HG03521 (cell line): ENCODE measurements at regions not wholly inside any gene's neighbourhood (a gene's known extent, or its start where the extent isn't known, plus 50 kb on each side); places are given as distances from the start of the nearest gene placed in this dataset.

ENCODE experiments used
- ATAC-seq: cut with Tn5 transposase; IDR thresholded peaks from one replicate; pipeline ENCODE4 v1.9.1; 2021; ENCODE audit warnings: mild to moderate bottlenecking, moderate library complexity; ENCODE audit not compliant: unreplicated experiment

DNA sequence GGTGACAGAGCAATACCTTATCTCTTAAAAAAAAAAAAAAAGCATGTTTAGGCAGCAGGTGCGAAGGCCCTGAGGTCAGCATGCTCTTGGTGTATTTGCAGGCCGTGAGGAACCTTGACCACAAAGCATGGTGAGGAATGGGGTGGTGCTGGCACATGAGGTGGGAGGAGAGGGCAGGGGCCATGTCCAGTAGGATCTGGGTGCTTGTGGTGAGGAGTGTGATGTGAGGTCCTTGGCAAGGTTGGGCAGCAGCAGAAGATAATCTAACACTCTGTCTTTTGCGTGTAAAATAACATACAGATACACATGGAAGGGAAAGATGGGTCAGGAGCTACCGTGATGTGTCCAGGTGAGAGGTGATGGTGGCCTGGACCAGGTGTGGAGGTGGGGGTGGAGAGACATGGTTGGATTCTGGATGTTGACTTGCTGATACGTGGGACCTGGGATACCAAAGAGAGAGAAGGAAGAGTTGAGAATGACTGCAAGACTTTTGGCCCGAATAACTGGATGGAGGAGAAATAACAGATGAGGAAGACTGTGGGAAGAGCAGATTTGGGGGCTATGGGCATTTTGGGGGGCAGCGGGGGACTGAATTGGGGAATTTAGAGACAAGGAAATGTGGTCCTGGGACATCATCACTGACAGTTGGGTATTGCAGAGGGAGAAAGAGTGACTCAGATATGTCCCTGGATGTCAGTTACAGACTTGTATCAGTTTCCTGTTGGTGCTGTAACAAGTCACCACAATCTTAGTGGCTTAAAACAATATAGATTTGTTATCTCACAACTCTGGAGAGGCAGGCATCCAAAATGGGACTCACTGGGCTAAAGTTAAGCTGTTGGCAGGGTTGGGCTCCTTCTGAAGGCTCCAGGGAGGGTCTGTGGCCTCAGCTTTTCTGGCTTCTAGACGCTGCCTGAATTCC lies 274.9 kb downstream of the HAPSTR1 start:
- no peak for ATAC-seq

DNA sequence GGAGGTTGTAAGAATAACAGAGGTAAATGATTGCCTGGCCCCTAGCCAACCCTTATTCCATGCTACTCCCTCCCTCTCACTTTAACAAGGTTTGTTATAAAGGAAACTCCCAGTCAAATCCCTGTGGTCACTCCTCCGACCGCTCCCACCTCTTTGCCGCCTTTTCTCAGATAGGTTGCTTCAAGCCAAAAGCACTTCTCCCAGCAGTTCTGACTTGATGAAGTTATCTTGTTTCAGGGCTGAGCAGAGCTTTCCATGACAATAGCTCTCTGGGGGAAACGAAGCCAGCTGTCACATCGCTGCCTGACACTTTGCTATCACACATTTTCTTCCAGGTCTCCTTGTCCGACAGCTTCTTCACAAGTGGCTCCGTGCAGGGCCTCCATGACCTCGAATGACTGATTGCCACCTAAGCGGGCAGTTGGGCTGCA lies 278.6 kb downstream of the HAPSTR1 start:
- ATAC-seq = no peak

DNA sequence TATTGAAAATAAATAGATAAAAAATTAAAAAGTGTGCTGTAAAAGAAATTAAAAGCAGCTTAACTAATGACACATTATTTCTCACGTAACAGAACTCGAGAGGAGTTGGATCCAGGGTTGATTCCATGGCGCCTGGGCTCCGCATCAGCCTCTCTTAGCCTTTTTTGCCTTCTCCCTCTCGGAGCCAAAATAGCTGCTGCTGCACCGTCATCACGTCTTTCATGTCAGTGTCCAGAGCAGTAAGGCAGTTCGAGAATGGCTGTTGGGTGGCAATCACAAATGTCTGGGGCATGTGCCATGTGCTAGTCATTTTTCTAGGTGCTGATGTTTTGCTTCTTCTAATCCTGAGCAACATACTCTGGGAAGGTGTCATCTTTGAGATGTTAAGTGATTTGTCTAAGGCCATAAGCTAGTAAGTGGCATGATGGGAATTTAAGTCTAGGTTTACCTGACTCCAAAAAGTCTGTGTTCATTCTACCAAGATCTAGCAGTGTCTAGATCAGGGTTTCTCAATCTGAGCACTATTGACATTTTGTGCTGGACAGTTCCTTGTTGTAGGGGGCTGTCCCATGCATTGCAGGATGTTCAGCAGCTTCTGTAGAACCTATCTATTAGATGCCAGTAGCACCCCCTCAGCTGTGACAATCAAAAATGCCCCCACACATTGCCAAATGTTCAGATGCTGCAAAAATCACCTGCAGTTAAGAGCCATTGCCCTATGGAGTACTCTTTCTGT lies 280.4 kb downstream of the HAPSTR1 start:
- ATAC-seq = no peak

DNA sequence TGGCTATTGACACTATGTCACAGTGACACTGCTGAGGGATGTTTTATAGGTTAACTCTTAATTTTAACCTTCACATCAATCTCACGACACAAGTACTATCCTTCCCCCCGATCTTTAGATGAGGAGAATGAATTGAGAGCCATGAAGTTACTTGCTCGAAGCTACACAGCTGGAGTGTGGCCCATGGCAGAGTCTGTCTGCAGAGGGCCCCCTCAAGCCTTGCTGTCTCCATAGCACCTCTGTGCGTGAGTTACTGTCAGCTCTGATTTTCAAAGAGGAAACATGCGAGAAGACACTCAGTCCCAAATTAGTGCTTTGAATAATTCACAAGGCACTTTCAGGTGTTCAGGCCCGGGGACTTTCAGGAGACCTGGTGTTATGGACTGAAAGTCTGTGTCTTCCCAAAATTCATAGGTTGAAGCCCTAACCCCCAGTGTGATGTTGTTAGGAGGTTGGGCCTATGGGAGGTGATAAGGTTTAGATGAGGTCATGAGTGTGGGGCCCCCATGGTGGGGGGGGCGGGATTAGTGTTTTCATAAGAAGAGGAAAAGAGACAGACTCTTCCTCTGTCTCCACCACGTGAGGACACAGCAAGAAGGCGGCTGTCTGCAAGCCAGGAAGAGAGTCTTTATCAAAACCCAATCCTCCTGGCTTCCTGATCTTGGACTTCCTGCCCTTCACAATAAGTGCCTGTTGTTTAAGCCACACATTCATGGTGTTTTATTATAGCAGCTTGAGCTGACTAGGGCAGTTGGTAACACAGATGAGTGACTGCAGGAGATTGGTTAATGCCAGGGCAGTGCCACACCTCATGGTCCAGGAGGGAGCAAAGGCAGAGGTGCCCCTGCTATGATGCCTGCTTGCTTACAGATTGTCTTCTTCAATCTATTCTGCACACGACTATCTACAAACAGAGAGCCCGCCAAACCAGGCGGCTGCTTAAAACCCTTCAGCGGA lies 281.8 kb downstream of the HAPSTR1 start:
- ATAC-seq = no peak

DNA sequence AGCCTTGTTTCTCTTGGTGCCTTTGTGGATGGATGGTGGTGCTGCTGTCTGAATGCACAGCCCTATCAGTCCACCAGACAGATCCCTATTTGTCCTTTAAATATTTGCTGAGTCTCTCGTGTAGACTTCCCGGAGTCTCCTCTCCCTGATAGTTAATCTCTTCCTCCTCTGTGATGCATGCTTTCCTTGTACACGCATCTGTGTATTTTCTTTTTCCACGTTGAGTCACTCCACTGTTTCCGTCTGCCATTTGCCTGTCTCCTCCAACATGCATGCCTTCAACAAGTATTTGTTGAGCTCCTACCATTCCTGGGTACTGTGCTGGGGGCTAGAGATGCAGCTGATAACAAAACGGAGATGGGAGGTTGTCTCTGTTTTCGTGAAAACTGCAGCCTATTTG lies 282.6 kb downstream of the HAPSTR1 start:
- ATAC-seq = no peak

DNA sequence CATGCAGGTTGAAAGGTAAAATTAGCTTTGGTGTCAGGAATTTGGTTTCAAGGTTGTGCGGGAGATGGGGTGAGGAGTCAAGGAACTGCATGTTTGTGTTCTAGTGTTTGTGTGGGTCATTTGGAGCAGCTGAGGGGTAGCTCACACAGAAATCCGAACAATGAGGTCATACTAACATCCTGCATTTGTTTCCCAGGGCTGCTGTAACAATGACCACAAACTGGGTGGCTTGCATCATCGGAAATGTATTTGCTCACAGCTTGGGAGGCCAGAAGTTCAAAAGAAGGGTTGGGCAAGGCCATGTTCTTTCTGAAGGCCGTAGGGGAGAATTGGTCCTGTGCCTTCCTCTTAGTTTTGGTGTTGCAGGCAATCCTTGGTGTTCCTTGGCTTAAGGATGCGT lies 287.4 kb downstream of the HAPSTR1 start:
- no peak for ATAC-seq

DNA sequence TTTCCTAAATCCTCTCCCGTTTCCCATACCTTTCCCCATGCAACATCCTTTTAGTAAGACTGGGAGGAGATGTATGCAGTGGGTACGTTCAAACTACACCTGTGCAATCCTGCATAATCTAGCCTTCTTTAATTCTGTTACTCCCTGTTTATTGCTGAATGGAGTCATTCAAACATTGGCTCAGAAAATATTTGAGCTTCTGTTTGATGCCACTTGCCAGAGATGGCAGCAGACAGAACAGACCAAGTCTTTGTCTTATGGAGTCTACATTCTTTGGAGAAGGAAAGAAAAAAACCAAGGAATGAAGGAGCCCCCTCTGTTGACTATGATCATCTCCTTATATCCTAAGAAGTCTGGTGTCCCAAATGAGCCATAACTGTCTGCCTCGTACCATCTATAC lies 288.8 kb downstream of the HAPSTR1 start:
- no peak for ATAC-seq

DNA sequence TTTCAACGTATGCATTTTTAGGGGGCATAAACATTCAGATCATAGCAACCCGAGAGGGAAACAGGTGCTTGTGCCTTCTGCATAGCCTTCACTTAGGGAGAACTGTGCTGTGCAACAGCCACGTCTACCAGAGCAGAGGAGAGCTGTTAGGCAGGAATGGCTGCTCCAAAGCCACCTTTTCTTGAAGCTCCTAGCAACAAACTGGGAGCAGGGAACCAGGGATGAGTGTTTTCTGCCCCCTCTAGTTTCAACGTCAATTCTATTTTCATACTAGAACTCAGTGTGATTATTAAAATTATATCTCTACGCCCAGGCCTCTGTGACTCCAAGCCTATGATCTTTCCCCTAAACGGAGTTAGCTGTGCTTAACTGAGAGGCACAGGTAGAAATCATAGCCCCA lies 290.0 kb downstream of the HAPSTR1 start:
- no peak for ATAC-seq

DNA sequence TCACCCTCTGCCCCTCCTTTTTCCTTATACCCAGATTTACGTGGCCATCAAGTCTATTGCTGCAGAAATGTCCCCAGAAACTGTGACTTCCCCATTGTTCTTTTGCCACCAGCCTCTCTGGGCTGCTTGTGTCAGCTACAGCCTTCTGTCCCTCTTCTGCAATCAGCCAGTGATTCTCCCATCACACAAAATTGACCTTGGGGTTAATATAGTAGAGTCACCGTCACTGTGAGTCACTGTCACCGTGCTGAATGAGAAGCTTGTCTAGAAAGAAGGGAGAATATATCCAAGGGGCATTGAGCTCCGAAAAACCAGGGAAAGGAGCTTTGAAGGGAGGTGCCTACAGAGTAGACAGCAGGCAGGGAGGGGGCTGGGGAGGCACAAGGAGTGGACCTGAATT lies 290.5 kb downstream of the HAPSTR1 start:
- ATAC-seq = no peak

DNA sequence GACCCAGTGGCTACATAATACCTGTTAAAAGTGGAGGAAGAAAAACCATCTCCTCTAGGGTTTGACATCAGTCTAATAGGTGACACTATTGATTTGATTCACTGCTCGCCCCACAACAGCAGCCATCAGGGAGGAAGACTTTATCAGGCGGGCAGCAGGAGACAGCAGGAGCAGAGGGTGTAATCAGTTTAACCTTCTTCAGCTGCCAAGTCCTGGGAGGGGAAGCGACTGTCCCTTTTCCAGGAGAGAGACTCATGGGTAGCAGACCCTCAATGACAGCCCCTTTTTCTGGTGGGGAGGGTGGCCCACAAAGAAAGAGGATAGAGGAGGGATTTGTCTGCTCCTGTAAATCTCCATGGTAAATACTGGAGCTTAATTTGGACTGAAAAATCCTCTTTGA lies 291.8 kb downstream of the HAPSTR1 start:
- no peak for ATAC-seq

DNA sequence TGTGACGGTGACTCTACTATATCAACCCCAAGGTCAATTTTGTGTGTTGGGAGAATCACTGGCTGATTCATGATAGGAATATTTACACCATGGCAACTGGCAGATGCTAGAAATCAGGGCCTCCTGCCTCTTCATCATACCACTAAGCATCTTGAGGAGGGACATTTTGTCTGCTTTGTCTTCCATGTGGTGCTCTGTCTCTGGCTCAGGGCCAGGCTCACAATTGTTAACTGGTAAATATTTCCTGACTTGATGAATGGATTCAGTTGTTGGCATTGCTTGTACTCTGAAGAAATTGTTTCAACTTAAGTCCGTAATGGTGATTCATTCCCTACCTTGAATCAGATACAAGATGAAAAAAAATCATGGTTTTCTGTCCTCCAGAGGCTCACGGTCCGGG lies 292.7 kb downstream of the HAPSTR1 start:
- no peak for ATAC-seq

DNA sequence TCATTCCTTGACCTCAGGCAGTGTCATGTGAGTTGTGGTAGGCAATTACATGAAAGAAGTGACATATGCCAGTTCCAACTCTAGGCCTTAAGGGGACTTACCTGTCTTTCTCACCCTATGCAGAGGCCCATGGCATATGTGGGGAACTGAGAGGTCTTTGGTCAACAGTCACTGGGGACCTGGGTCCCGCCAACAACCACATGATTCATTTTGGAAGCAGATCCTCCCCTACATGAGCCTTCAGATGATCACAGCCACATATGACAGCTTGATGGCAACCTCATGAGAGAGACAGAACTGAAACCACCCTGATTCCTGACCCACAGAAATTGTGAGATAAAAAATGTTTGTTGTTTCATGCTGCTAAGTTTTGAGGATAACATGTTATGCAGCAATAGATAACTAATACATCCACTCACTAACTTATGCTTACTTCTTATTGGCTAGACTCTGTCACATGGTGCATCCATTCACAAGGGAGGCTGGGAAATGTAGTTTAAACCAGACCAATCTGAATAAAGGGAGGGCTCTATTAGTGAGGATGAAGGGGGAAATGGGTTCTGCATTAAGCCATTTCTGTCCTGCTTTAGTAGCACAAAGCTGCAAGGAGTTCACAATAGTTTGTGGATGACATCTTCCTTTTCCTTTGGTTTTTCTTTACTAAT lies 298.2 kb downstream of the HAPSTR1 start:
- ATAC-seq = no peak

DNA sequence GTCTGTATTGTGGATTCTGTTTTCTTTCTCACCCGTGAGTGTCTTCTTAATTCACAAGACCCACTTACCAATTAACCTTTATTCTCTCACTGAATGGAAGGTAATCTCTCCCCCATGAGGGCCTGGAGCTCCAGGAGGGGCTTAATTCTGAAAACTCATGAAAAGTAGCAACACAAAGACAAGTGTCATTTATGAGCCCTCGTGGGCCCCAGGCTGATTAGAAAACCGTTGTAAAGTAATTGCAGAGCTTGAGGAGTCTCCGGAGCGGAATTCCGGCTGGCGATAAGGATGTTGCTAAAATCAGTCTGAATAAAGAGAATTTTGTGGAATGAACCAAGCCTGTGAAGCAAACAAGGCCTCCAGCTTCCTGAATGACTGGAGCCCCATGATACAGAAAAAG lies 301.5 kb downstream of the HAPSTR1 start:
- no peak for ATAC-seq

DNA sequence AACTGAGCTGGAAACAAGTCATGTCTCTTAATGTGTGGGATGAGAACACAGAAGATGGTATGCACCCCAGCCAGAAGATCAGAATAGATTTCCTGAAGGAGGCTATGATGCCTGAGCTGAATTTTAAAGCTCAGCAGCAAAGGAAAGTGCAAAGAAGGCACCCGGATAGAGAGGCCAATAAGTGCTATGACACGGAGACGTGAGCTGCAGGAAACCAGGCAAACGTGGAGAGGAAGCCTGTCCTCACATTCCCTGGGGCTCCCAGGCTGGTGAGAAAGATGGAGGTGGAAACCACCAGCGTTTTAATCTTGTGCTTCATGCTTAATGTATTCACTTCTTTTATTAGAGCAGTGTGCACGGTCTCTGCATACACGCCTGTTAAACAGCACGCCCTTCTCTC lies 302.1 kb downstream of the HAPSTR1 start:
- ATAC-seq = no peak

DNA sequence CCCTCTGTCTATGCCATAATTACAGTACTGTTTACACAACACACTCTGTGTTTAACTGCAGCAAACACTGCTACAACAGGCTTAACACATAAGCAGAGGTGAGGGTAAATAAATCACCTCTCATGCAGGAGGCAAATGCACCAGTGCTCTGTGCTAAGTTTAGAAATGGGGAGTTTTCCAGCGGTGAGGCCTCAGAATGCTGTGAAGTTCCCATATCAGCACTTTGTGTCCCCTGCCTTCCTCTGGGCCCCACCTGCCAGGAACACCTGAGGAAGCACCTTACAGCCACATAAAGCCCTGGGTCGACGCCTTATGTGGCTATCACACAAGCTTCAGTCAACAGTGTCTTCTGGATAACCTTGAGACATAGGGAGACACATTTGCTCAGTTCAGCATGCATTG lies 304.5 kb downstream of the HAPSTR1 start:
- no peak for ATAC-seq

DNA sequence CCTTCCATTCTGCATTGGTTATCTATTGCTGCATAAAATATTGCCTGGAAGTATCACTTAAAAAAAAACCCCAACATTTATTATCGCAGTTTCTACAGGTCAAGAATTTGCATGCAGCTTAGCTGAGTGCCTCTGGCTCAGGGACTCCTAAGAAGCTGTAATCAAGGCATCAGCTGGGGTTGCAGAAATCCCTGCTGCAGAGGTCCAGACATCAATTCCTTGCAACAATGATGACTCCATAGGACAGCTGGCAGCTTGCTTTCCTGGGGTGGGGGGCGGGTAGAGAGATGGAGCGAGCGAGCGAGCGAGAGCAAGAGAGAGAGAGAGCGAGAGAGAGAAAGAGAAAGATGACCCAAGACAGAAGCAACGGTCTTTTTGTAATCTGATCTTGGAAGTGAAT lies 308.1 kb downstream of the HAPSTR1 start:
- ATAC-seq = no peak

DNA sequence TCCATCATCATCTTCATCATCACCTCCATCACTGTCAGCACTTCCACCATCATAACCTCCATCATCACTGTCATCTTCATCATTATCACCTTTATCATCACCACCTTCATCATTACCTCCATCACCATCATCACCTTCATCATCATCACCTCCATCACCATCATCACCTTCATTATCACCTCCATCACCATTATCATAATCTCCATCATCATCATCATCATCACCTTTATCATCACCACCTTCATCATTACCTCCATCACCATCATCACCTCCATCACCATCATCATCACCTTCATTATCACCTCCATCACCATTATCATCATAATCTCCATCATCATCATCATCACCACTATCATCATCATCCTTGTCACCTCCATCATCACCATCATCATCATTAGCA lies 309.7 kb downstream of the HAPSTR1 start:
- ATAC-seq = no peak

DNA sequence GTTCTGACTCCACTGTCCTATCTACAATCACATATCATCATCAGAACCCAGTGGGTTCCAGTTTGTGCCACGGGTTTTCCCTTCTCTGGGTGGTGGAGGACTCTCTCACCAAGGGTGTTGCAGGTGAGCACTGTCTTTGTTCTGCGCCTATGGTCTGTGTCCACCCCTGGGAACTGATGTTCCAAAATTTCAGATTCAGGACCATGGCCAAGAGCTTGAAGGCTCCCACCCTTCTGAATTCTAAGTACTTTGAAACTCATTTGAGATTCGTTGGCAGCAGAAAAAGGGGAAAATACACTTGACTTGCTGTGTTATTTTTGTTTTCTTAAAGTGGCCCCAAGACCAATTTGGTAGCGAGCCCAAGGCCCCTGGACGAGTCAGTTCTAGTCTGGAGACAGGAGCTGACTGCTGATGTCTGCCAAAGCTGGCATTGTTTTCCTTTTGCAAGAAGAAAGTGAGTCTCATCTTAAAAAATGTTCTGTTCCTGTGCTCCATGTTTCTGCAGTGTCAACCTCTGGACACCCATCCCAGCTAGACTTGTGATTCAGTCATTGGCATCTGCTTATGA lies 310.9 kb downstream of the HAPSTR1 start:
- ATAC-seq = no peak

DNA sequence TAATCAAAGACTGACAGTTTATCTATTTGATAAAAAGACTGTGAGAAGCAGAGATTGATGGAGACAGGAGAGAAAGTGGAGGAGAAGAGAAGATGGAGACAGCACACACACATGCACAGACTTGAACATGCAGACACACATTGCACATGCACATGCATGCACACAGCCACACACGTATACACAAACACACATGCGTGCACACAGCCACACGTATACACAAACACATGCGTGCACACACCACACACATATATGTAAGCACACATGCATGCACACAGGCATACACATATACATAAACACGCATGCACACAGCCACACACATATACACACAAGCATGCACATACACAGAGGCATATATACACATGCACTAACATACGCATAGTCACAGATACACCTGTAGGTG lies 313.4 kb downstream of the HAPSTR1 start:
- no peak for ATAC-seq

DNA sequence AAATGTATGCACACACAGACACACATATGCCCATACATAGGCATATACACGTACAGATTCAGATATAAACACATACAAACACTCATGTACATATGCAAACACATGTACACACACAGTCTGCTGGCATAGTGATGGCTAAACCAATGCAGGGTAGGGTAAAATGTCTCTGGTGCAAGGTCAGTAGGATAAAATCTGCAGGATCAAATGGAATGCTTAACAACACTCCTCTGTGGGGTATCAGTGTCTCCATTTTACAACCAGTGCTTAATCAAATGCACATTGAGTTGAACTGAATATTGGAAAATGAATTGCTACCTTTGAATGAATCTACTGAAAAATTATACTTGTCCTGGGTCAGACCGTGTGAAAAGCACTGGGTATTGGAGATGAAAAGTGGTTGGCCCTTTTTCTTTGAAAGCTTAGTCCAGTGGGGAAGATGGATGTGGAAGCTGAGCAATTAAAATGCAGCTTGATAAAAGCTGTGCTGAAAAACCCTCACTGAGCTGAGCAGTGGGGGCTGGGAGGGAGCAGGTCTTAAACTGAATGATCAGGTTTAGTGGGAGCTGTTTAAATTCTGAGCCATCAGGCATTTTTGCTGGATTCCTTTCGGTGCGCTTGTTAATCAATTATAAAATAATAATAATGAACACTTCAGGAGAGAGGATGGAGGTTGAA lies 314.7 kb downstream of the HAPSTR1 start:
- no peak for ATAC-seq
